Naive B cell (primary cell): ENCODE measurements at regions not wholly inside any gene's neighbourhood (a gene's known extent, or its start where the extent isn't known, plus 50 kb on each side); places are given as distances from the start of the nearest gene placed in this dataset.

Experiments used
- ATAC-seq, 2 donors: fragments of 150-1000 bp; cut with Tn5 transposase; 2 replicates each; pipeline ENCODE4 v1.10.0; 2021; ENCODE audit warnings: low read depth in 2 of 2, mild to moderate bottlenecking in 2 of 2, moderate library complexity in 2 of 2
- DNase-seq: peaks from one replicate; pipeline ENCODE4 v3.0.0; 2022
- H3K27ac Mint-ChIP-seq, 6 donors: one replicate each; pipeline ENCODE4 v1.8.0; 2020 to 2022; ENCODE audit warnings: mild to moderate bottlenecking in 6 of 6, mixed read lengths in 6 of 6, moderate library complexity in 5 of 6, inconsistent platforms in 2 of 6
- H3K27me3 Mint-ChIP-seq, 3 donors: one replicate each; pipeline ENCODE4 v1.8.0; 2021 to 2022; ENCODE audit warnings: mixed read lengths in 3 of 3, mild to moderate bottlenecking in 1 of 3
- H3K36me3 Mint-ChIP-seq, 2 donors: one replicate each; pipeline ENCODE4 v1.8.0; 2020 to 2022; ENCODE audit warnings: mixed read lengths in 2 of 2, inconsistent platforms in 1 of 2, mild to moderate bottlenecking in 1 of 2
- H3K4me1 Mint-ChIP-seq, 3 donors: one replicate each; pipeline ENCODE4 v1.8.0; 2020 to 2022; ENCODE audit warnings: mixed read lengths in 3 of 3, inconsistent platforms in 1 of 3, mild to moderate bottlenecking in 1 of 3, moderate library complexity in 1 of 3
- H3K4me3 Mint-ChIP-seq, 8 donors: one replicate each; pipeline ENCODE4 v1.8.0; 2020 to 2022; ENCODE audit warnings: mild to moderate bottlenecking in 8 of 8, mixed read lengths in 8 of 8, moderate library complexity in 8 of 8, inconsistent platforms in 2 of 8
- H3K9me3 Mint-ChIP-seq, 7 donors: one replicate each; pipeline ENCODE4 v1.8.0; 2020 to 2022; ENCODE audit warnings: mixed read lengths in 7 of 7, mild to moderate bottlenecking in 5 of 7, inconsistent platforms in 2 of 7, moderate library complexity in 1 of 7

GRCh38 chr1:188194916-188195315 lies 1366.2 kb downstream of the PLA2G4A start:
- Mint-ChIP-seq H3K27ac (no peak overlapping the region), H3K4me3 (no peak overlapping the region), H3K4me1 (no peaks in the 10 kb centered on the region), H3K9me3 (peaks cover 0 to 20% (median 3%) of the 10 kb centered on the region in 7 donors), H3K36me3 (no peaks in the 10 kb centered on the region), H3K27me3 (no peaks in the 10 kb centered on the region)
- DNase-seq (no peak), ATAC-seq (no peak)

GRCh38 chr1:188218289-188218688 lies 1389.5 kb downstream of the PLA2G4A start:
- ATAC-seq = no peak
- Mint-ChIP-seq H3K9me3 (peaks cover 0 to 11% (median 0%) of the 10 kb centered on the region in 7 donors), H3K4me3 (no peak overlapping the region), H3K36me3 (no peaks in the 10 kb centered on the region), H3K27ac (no peak overlapping the region), H3K27me3 (no peaks in the 10 kb centered on the region), H3K4me1 (no peaks in the 10 kb centered on the region)
- no peak for DNase-seq

- ATAC-seq (no peak), DNase-seq (no peak)
- Mint-ChIP-seq H3K4me1 (no peaks in the 10 kb centered on the region), H3K27ac (no peak overlapping the region), H3K36me3 (no peaks in the 10 kb centered on the region), H3K27me3 (no peaks in the 10 kb centered on the region), H3K9me3 (peaks cover 0 to 16% (median 3%) of the 10 kb centered on the region in 7 donors), H3K4me3 (no peak overlapping the region)
These were observed 1391.3 kb downstream of the PLA2G4A start for GRCh38 chr1:188220051-188220450.

- Mint-ChIP-seq H3K27ac (no peak overlapping the region), H3K27me3 (no peaks in the 10 kb centered on the region), H3K9me3 (peaks cover 3 to 19% (median 9%) of the 10 kb centered on the region in 7 donors), H3K4me3 (no peak overlapping the region), H3K4me1 (no peaks in the 10 kb centered on the region), H3K36me3 (no peaks in the 10 kb centered on the region)
- ATAC-seq = no peak
- DNase-seq = no peak
These were observed 1395.5 kb downstream of the PLA2G4A start for GRCh38 chr1:188224263-188224662.

GRCh38 chr1:188225975-188226374 lies 1397.2 kb downstream of the PLA2G4A start:
- DNase-seq (no peak), ATAC-seq (no peak)
- Mint-ChIP-seq H3K27me3 (no peaks in the 10 kb centered on the region), H3K27ac (no peak overlapping the region), H3K4me1 (no peaks in the 10 kb centered on the region), H3K36me3 (no peaks in the 10 kb centered on the region), H3K9me3 (peaks cover 3 to 19% (median 9%) of the 10 kb centered on the region in 7 donors), H3K4me3 (no peak overlapping the region)

GRCh38 chr1:188228623-188229022 lies 1399.9 kb downstream of the PLA2G4A start:
- no peak overlapping the region for H3K4me3 Mint-ChIP-seq
- peaks cover 4 to 19% (median 11%) of the 10 kb centered on the region in 7 donors for H3K9me3 Mint-ChIP-seq
- H3K36me3 Mint-ChIP-seq = no peaks in the 10 kb centered on the region
- no peaks in the 10 kb centered on the region for H3K27me3 Mint-ChIP-seq
- H3K27ac Mint-ChIP-seq = no peak overlapping the region
- no peaks in the 10 kb centered on the region for H3K4me1 Mint-ChIP-seq
- ATAC-seq (no peak), DNase-seq (no peak)

- Mint-ChIP-seq H3K27me3 (no peaks in the 10 kb centered on the region), H3K9me3 (no peaks in the 10 kb centered on the region), H3K27ac (no peak overlapping the region), H3K36me3 (no peaks in the 10 kb centered on the region), H3K4me1 (peaks cover 0 to 6% (median 0%) of the 10 kb centered on the region in 3 donors), H3K4me3 (no peak overlapping the region)
- DNase-seq (no peak), ATAC-seq (no peak)
These were observed 1409.0 kb downstream of the PLA2G4A start for GRCh38 chr1:188237573-188238348.

GRCh38 chr1:188240772-188241406 lies 1412.1 kb downstream of the PLA2G4A start:
- Mint-ChIP-seq H3K36me3 (no peaks in the 10 kb centered on the region), H3K4me1 (peaks cover 0 to 6% (median 0%) of the 10 kb centered on the region in 3 donors), H3K4me3 (peak overlapping the region in 1 of 8 donors; percentile 1), H3K27me3 (no peaks in the 10 kb centered on the region), H3K27ac (no peak overlapping the region), H3K9me3 (no peaks in the 10 kb centered on the region)
- ATAC-seq = no peak
- no peak for DNase-seq

GRCh38 chr1:188241629-188242028 lies 1412.9 kb downstream of the PLA2G4A start:
- Mint-ChIP-seq H3K4me1 (peaks cover 0 to 6% (median 0%) of the 10 kb centered on the region in 3 donors), H3K27ac (no peak overlapping the region), H3K9me3 (no peaks in the 10 kb centered on the region), H3K36me3 (no peaks in the 10 kb centered on the region), H3K27me3 (no peaks in the 10 kb centered on the region), H3K4me3 (no peak overlapping the region)
- ATAC-seq = no peak
- DNase-seq = no peak

- ATAC-seq (no peak), DNase-seq (no peak)
- H3K4me1 Mint-ChIP-seq = peaks cover 0 to 6% (median 0%) of the 10 kb centered on the region in 3 donors
- H3K36me3 Mint-ChIP-seq = no peaks in the 10 kb centered on the region
- H3K27me3 Mint-ChIP-seq = no peaks in the 10 kb centered on the region
- H3K4me3 Mint-ChIP-seq = no peak overlapping the region
- H3K9me3 Mint-ChIP-seq = no peaks in the 10 kb centered on the region
- H3K27ac Mint-ChIP-seq = no peak overlapping the region
These were observed 1414.7 kb downstream of the PLA2G4A start for GRCh38 chr1:188243456-188243855.

- Mint-ChIP-seq H3K4me3 (no peak overlapping the region), H3K36me3 (no peaks in the 10 kb centered on the region), H3K4me1 (peaks cover 0 to 6% (median 0%) of the 10 kb centered on the region in 3 donors), H3K27ac (no peak overlapping the region), H3K27me3 (no peaks in the 10 kb centered on the region), H3K9me3 (no peaks in the 10 kb centered on the region)
- no peak for DNase-seq
- ATAC-seq = no peak
These were observed 1415.9 kb downstream of the PLA2G4A start for GRCh38 chr1:188244681-188245080.

- no peak overlapping the region for H3K27ac Mint-ChIP-seq
- DNase-seq (no peak), ATAC-seq (no peak)
- no peaks in the 10 kb centered on the region for H3K4me1 Mint-ChIP-seq
- no peak overlapping the region for H3K4me3 Mint-ChIP-seq
- no peaks in the 10 kb centered on the region for H3K36me3 Mint-ChIP-seq
- no peaks in the 10 kb centered on the region for H3K27me3 Mint-ChIP-seq
- no peaks in the 10 kb centered on the region for H3K9me3 Mint-ChIP-seq
These were observed 1418.5 kb downstream of the PLA2G4A start for GRCh38 chr1:188247255-188247654.

GRCh38 chr1:188249811-188250210 lies 1421.1 kb downstream of the PLA2G4A start:
- Mint-ChIP-seq H3K4me3 (no peak overlapping the region), H3K4me1 (no peaks in the 10 kb centered on the region), H3K9me3 (no peaks in the 10 kb centered on the region), H3K36me3 (no peaks in the 10 kb centered on the region), H3K27me3 (no peaks in the 10 kb centered on the region), H3K27ac (no peak overlapping the region)
- no peak for ATAC-seq
- no peak for DNase-seq

GRCh38 chr1:188251036-188251435 lies 1422.3 kb downstream of the PLA2G4A start:
- no peak overlapping the region for H3K27ac Mint-ChIP-seq
- H3K4me3 Mint-ChIP-seq = no peak overlapping the region
- no peaks in the 10 kb centered on the region for H3K36me3 Mint-ChIP-seq
- peaks cover 0 to 6% (median 0%) of the 10 kb centered on the region in 7 donors for H3K9me3 Mint-ChIP-seq
- ATAC-seq = no peak
- no peaks in the 10 kb centered on the region for H3K27me3 Mint-ChIP-seq
- no peaks in the 10 kb centered on the region for H3K4me1 Mint-ChIP-seq
- no peak for DNase-seq
